CD4-positive, alpha-beta T cell treated with Interleukin-12 subunit alpha and Interleukin-12 subunit beta, for 1 hour (primary cell): ENCODE measurements at regions not wholly inside any gene's neighbourhood (a gene's known extent, or its start where the extent isn't known, plus 50 kb on each side); places are given as distances from the start of the nearest gene placed in this dataset.

Experiments
- DNase-seq: peaks from one replicate; pipeline ENCODE4 v3.0.0-alpha.2; 2020

DNA sequence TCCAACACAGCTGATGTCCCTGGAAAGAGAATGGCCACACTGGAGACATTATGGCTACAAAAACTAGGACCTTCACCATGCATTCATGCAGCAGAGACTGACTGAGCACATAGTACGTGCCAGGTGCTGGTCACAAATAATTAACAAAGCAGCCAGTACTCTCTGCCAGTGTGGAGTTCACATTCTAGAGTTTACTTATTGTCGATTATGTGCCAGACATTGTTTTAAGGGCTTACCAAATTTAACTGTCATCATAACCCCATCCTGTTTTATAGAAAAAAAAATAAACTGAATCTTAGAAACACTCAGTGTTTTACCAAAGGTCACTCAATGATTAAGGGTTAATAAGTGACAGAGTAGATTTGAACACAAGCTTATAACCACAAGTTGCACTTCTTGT lies 143.3 kb downstream of the RRAGC start:
- no peak for DNase-seq

DNA sequence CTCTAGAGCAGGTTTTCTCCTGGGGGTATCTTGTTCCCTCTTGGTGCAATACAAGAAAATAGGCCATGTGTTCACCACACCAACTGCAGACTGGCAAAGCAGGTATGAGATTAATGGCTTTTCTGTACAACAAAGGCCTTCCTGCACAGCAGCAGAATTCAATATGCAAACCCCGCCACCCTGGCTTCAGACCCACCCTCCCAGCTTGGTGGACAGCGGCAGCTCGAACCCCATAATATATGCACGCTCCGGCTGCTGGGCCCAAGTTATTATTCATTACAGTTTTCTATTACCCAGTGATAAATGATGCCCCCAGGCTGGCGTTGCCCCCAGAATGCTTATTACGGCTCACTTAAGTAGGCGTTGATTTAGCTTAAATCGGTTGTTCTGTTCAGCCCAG lies 144.2 kb downstream of the RRAGC start:
- no peak for DNase-seq

DNA sequence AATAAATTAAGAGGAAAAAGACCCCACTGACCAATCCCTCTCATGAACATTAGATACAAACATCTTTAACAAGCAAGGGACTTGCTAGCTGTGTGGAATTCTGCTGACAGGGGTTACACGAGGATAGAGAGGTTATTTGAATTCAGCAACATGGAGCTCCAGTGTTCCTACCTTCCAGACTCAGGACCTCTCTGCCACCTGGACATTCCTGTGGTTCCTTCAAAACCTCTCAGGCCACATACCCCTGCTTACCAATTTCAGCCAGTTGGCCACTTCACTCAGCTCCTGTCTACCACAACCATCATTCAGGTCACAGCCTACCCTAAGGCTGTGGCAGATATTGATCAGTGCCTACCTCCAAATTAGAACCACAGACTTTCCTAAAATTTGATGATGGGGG lies 147.5 kb downstream of the RRAGC start:
- DNase-seq: no peak

DNA sequence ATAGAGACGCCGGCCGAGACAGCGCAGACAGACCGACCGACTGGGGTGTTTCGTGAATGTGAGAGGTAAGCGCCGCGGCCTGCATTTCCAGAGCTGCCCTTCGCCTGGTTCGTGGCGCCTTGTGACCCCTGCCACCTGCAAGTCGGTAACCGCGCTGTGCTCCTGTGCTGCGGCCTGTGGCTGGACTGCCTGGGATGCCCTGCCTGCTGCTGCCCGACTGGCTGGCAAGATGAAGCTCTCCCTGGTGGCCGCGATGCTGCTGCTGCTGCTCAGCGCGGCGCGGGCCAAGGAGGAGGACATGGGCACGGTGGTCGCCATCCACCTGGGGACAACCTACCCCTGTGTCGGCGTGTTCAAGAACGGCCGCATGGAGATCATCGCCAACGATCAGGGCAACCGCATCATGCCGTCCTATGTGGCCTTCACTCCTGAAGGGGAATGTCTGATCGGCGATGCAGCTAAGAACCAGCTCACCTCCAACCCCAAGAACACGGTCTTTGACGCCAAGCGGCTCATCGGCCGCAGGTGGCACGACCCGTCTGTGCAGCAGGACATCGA lies 150.8 kb downstream of the RRAGC start:
- DNase-seq: no peak

DNA sequence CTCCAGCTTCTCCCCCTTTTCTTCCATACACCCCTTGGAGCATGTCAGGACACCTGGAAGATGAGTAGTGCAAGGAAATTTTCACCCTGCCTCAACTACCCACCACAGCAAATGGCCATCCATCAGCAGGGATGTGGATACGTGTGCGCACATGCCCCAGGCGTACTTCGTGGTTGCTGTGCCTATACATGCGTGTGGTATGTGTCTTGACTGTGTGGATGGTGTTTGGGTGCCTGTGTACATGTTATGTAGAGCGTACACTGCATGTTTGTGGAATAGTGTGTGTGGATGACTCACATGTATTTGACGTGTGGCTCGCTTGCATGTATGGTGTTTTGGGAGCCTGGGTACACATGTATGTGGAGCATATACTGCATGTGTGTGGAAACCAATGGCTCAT lies 158.5 kb downstream of the RRAGC start:
- DNase-seq: no peak

DNA sequence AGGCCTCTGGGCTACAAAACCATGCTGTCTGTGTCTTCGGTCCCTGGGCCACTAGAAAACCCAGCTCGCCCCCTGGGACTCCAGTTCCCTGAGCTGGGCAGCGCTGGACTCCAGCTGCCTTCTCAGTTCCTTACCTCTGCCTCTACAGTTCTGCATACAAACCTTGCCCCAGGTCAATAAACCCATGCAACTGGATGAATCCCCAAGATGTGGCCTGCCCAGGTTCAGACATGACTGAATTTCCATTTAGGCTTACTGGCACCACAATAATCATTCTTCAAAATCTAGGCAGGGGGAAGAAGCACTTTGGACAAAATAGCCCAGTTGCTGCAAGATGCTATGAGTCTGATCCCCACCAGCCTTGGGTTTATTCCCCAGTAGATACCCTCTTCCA lies 159.5 kb downstream of the RRAGC start:
- DNase-seq: no peak

DNA sequence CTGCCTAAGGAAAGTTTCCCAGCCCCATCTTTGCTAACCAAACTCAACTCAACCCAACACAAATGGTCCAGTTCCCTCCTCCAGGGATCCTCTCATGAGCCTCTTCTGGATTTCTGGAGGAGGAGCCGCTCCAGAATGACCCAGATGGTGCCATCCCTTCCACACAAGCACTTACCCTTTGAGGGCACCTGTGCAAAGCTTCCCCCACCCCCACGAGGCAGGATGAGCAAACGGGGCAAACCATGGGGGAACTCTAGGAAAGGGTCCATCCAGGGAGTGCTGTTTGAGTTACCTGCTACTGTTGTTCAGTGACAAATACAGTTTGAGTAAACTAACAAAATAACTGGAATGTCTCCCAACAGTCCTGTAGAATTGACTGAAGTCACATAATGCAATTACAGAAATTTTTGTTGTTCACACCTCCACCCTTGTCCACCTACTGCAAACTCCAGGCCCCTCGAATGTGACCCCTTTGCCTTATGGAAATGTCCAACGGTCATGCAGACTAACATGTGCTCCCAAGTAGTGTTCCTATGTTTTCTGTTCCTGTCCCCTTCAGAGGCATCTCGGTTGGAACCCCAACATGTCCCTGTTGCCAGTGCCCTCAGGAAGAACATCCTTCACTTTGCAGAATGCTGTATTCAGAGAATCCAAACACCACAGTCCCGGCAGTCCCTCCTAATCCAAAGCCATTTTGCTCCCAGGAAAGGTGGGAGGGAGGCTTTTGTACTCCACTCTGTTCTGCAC lies 160.1 kb downstream of the RRAGC start:
- DNase-seq: no peak

DNA sequence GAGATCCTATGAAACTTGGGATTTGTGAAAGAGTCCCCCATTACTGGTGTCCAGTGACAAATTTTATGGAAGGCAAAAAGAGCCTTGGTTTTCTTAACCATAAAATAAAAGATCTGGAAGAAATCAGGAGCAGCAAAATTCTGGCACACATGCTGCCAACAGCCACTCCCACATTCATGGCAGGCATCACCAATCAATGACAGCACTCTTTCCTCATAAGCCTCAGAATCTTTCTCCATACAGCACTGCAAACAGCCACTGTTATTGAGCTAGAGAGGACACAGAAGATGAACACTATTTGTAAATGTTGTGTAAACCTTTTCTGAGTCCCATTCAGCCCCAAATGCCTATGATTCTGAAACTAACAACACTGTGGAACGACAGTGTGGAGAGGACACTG lies 162.2 kb downstream of the RRAGC start:
- no peak for DNase-seq

DNA sequence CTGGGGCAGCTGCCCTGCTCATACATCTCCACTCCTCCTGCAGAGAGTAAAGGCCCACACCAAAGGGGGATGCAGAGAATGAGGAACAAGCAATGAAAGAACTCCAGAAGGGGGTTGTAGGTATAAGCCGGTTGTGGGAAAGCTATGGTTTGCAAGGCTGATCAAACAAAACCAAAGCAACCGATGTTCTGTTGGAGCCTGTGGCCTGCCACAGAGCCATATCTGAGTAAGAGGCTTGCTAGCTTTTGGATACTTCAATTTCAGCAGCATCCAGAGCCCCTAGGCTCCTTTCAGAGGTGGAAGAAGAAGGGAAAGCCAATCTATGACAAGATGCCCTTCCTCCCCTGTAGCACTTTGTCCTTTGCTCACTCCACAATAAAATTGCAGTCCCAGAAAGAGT lies 163.2 kb downstream of the RRAGC start:
- DNase-seq: no peak

DNA sequence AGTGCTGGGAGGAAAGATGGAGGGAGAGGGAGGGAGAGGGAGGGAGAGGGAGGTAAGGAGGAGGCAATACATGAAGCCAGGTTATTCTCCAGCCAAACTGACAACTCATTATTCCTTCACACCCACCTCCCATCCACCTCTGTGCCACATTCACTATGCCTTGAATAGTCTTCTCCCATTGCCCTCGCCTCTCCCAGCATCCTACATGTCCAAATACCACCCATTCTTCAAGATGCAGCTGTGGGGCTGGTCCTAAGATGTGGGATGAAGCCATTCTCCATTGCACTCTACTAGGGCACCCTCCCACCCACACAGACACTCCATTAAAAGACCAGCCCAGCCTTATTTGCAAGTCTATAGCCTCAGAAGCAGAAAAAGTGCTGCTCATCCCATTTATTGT lies 165.8 kb downstream of the RRAGC start:
- DNase-seq: no peak

DNA sequence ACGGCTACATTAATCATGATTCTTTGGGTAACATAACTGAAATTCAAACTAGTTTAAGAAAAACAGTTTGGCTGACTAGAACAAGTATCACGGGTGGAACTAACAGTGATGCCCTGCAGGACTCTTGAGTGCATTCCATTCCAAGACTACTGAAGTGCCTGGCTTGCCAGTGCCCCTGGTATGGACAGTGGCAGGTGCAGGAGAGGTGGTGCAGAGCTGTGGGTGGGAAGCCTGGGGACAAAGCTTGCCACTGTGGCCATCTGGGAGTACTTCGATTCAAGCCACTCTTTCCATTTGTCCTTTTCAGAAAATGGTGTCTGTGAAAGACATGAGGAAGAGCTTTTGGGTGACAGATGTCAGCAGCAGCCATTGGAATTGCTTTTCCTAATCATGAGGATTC lies 166.5 kb downstream of the RRAGC start:
- DNase-seq: no peak

DNA sequence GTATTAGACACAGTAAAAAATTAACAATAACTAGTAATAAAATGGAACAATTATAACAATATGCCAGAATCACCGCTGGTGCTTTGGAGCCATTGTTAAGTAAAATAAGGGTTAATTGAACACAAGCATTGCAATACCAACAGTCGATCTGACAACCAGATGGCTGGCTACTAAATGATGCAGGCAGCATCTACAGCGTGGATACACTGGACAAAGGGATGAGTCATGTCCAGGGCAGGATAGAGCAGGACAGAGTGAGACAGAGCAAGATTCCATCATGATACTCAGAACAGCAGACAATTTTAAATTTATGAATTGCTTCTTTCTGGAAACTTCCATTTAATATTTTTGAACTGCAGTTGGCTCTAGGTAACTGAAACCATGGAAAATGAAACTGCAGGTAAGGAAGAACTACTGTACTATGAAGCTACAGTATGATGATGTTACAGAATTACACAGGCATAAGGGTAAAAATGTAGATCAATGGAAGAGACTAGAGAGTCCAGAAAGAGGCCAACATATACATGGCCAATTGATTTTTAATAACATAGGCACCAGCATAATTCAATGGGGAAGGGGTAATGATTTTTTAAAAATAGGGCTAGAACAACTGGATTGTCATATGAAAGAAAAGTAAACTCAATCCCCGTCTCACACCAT lies 168.7 kb downstream of the RRAGC start:
- no peak for DNase-seq

DNA sequence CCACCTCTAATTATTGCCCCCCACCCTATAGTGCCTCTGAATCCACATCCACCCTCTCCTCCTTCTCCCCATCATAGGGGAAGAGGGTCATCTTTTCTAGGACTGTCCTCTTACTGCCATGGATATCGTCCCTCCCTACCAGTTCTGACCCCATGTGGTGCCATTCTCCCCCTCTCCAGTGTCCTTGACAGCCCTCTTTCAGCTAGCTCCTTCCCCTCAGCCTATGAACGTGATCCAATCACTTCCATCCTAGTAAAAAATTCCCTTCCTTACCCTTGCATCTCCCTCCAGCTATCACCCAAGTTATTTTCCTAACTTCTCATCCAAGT lies 172.7 kb downstream of the RRAGC start:
- DNase-seq: no peak

DNA sequence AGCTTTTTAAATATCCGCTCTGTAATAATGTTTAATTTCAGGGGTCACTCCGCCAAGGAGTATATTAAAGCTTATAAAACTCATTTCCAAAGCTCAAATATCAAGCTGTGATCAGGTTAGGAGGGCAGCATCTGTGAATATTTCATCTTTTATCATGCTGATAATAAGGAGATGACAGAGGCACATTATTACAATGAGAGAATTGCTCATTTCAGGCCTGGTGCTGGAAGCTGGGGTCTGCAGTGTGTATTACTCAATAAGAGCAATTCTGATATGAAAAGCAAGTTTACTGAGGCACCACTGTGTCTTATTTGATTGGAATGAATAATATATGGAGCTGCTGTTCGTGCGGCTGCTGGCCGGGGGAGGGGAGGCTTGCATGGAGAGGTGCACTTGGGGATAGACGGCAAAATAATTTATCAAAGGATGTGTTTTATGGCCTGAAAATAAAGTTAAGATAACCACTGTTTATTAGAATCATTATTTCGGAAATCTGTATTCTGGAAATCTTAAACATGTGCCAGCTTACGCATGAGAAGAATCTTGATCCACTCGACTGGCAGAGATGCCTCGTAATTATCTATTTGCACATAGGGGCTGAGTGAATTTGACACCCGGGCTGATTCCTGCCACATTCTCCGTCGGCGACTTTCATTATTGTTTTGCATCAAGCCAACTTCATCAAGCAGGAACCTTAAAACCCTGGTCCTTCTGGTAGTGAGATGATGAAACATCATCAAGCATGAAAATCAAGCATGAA lies 173.2 kb downstream of the RRAGC start:
- no peak for DNase-seq

DNA sequence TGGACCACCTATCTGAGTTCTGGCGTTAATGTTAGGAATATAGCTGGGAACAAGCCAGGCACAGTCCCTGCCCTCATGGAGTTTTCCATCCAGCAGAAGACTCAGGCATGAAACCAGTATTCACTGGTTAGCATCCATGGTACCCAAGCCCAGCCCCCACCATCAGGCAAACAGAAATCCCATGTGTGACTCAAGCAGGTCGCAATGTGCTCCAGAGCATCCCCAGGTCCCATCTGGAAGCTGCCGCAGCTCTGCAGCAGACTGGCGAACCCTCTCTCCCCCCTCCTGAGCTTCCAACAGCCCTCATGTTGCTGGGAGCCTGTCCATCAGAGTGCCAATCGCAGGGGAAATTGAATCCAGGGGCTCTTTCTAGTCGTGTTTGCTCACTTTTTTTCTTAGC lies 174.2 kb downstream of the RRAGC start:
- no peak for DNase-seq

DNA sequence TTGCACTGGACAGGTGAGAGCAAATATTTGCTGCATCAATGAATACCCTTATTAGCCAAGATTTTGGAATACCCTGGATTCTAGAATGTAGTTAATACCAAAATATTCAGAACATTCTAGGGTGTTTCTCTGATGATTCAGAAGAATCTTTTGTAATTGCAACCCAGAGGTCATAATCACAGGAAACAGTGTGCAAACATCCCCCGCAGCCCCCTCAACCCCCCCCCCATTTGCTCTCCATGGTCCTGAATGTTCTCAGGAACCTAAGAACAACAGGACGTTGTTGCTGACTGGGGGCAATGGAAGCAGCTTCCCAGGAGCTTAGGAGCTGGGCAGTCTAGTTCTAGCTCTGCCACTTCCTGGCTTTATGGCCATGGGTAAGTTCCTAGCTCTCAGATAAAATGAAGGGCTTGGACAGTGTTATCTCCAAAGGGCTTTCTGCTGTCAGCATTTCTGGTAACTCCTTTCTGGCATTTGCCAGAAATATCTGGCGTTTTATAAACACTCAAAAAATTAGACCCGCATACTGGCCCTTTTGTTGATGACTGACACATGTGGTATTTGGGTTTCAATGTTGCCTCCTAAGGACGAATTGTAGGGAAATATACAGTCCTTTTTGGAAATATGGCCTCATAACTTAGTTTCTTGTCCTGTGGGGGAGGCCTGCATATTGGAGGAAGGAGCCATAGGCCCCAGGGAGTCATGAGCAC lies 178.6 kb downstream of the RRAGC start:
- DNase-seq: no peak

DNA sequence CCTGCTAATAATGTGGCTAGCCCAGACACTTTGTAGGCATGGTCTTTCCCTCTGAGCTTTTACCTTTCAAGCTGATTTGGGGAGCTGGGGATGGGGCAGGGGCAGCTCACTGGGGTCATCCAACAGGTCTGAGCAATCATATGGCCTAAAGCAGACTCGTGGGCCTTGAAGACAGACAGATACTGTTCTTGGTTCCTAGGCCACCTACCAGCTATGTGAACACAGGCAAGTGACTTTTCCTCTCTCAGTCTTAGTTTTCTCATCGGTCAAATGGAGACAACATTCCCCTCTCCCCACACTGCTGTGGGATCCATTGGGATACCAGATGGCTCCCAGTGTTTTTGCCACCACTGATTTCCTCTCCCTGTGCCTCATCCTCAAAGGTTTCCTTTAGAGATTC lies 181.8 kb downstream of the RRAGC start:
- DNase-seq: no peak

DNA sequence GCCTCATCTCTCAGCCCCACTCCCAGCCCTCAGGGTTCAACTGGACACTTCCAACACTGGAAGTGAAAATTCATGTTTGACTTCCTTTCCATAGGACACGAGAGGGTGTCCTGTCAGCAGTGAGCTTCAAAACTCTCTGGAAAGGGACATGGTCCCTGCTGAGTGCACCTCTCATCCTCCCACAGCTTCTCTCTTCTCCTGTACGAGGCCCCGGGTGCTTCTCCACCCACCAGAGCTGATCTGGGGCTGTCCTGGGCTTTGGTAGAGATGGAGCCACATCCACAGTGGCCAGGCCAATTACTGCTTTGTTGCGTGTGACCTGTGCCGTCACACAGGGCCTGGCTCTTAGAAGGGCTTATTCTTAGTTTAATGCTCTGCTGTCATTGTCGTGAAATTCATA lies 182.3 kb downstream of the RRAGC start:
- no peak for DNase-seq

DNA sequence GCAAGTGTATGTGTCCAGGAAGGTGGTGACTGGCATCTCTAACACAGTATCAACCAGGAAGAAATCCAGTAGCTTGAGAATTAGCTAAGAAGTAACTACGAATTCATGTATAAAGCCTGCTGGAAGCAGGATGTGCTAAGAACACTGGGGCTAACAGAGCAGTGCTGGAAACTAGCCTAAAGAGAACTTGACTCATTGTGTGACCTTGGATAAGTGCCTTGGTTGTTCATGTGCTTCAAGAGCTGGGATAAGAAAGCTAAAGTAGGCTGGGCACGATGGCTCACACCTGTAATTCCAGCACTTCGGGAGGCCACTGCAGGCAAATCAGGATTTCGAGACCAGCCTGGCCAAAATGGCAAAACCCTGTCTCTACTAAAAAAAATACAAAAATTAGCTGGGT lies 186.9 kb downstream of the RRAGC start:
- DNase-seq: no peak

DNA sequence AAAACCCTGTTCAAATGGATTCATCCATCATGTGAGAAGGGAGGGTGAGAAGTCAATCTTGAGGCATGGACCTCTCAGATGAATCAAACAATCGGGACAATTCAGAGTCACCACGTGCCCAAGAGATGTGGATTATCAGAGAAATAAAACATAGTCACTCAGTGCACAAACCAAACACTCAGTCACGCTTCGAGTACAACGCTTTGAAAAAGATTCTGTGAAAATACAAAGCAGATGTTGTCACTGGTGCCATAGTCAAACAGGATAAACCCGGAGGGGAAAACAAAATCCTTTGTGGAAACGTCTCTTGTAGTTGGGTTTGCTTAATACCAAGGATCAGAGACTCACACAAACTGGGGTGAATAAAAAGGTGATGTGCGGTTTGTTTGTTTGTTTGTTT lies 188.4 kb downstream of the RRAGC start:
- DNase-seq: no peak

DNA sequence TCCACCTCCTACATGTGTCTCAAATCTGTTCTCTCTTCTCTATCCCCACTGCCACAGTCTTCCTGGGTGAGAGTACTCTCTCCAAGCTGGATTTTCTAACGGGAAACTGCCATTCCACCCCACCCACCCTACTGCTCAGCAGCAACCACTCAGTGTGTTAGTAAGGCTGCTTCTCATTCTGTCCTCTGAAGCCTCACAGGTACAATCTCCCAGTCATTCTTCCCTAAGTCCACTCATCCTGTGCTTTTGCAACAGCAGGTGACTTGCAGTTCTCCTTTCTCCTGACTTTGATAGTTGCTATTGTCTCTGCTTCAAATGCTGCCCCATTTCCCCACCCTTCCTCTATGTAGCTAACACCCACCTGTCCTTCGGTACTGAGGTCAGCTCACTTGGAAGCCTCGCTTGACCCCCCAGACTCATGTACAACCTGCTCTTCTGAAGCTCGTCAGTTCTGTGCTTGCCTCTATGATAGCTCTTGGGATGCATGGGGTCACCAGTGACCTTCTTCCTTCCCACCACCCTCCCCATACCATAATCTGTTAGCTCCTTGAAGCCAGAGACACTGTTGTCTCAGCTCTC lies 188.9 kb downstream of the RRAGC start:
- no peak for DNase-seq

DNA sequence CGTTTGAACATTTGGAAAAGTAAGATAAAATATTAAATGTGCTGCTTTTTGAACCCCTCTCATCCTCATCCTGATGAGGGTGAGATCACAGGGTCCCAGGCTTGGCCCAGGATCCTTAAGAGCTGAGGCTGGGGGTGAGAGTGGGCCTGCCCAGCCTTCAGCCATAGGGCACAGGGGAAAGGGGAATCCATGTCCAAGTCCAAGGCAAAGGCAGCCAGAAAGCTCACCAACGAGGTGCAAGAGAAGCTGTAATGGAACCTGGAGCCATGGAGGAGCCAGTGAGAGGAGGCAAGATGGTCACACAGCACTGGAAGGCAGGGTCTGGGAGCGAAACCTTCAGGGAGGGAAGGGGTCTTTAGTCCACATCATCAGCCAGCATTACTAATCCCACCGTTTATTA lies 191.9 kb downstream of the RRAGC start:
- no peak for DNase-seq

DNA sequence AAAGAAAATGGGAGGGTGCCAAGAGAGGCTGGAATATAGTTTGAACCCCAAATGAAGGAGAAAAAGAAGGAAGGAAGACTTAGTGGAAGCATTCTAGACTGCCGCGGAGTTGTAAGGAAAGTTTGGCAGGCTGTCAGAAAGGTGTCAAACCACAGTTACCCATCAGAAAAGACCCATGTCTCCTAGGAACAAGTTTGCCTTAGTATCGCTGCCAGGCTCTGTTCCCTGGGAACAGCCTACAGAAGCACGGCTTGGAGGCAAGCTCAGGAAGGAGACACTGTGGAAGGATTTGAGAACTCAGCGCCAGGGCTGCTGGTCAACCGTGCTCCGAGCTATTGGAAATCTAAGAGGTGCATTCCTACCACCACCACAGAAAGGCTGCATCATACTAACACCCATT lies 197.4 kb downstream of the RRAGC start:
- no peak for DNase-seq
